WTC11 (cell line): ENCODE measurements at regions not wholly inside any gene's neighbourhood (a gene's known extent, or its start where the extent isn't known, plus 50 kb on each side); places are given as distances from the start of the nearest gene placed in this dataset.

ENCODE experiments used
- ATAC-seq: fragments of 200-7000 bp; cut with Tn5 transposase; 2 replicates; pipeline ENCODE4 v1.10.0; 2021; ENCODE audit warnings: mild to moderate bottlenecking, moderate library complexity
- CTCF ChIA-PET: fragments of 300-600 bp; sonication (Branson Sonifier 250); formaldehyde crosslinking; loops from one replicate; lab custom pipeline; 2021; ENCODE audit warnings: antibody characterized with exemption; lab: Charles Lee
- POLR2A ChIA-PET: fragments of 350-600 bp; sonication (Branson Sonifier 250); formaldehyde crosslinking; loops from one replicate; lab custom pipeline; 2021; ENCODE audit warnings: antibody characterized with exemption; lab: Charles Lee
- DNase-seq: peaks from one replicate; pipeline ENCODE4 v3.0.0; 2021; ENCODE audit warnings: low spot score
- H3K27ac Mint-ChIP-seq: 2 replicates; pipeline ENCODE4 v1.8.0; 2021; ENCODE audit warnings: mixed read lengths
- H3K27me3 Mint-ChIP-seq: 2 replicates; pipeline ENCODE4 v1.8.0; 2021; ENCODE audit warnings: low read depth, mild to moderate bottlenecking, moderate library complexity, mixed read lengths
- H3K36me3 Mint-ChIP-seq: 2 replicates; pipeline ENCODE4 v1.8.0; 2021; ENCODE audit warnings: mixed read lengths
- H3K4me1 Mint-ChIP-seq: 2 replicates; pipeline ENCODE4 v1.8.0; 2022; ENCODE audit warnings: mixed read lengths
- H3K4me3 Mint-ChIP-seq: 2 replicates; pipeline ENCODE4 v1.8.0; 2021; ENCODE audit warnings: mild to moderate bottlenecking, moderate library complexity, mixed read lengths
- H3K9me3 Mint-ChIP-seq: 2 replicates; pipeline ENCODE4 v1.8.0; 2021; ENCODE audit warnings: mixed read lengths
- FOXP4 ChIP-seq: sonication (generic); formaldehyde crosslinking; IDR thresholded peaks from 2 replicates; pipeline ENCODE4 v1.8.0; 2022; ENCODE audit warnings: mild to moderate bottlenecking, missing genetic modification reagents
- HMGXB4 ChIP-seq: sonication (generic); formaldehyde crosslinking; IDR thresholded peaks from 2 replicates; pipeline ENCODE4 v1.8.1; 2023; ENCODE audit warnings: mild to moderate bottlenecking, moderate library complexity, missing genetic modification reagents
- MYBL2 ChIP-seq: sonication (generic); formaldehyde crosslinking; IDR thresholded peaks from 2 replicates; pipeline ENCODE4 v1.8.1; 2023; ENCODE audit warnings: mild to moderate bottlenecking, moderate library complexity, missing genetic modification reagents
- NFYB ChIP-seq: sonication (generic); formaldehyde crosslinking; conservative IDR thresholded peaks from 2 replicates; pipeline ENCODE4 v1.8.0; 2022; ENCODE audit warnings: low read depth, missing genetic modification reagents
- SOX15 ChIP-seq: fragments of 250-450 bp; sonication (Bioruptor Pico); IDR thresholded peaks from 2 replicates; pipeline ENCODE4 v1.9.0; 2021; ENCODE audit warnings: mild to moderate bottlenecking
- TCF7 ChIP-seq: sonication (generic); formaldehyde crosslinking; IDR thresholded peaks from 2 replicates; pipeline ENCODE4 v1.8.0; 2022; ENCODE audit warnings: mild to moderate bottlenecking, low read depth, missing genetic modification reagents, moderate library complexity
- TEAD1 ChIP-seq: sonication (generic); formaldehyde crosslinking; IDR thresholded peaks from 2 replicates; pipeline ENCODE4 v1.8.0; 2022; ENCODE audit warnings: mild to moderate bottlenecking, missing genetic modification reagents
- USF2 ChIP-seq: sonication (generic); formaldehyde crosslinking; IDR thresholded peaks from 2 replicates; pipeline ENCODE4 v1.8.1; 2023; ENCODE audit warnings: mild to moderate bottlenecking, missing genetic modification reagents, moderate library complexity
- ZNF671 ChIP-seq: fragments of 250-450 bp; sonication (Bioruptor Pico); IDR thresholded peaks from 2 replicates; pipeline ENCODE4 v1.8.0; 2021; ENCODE audit warnings: mild to moderate bottlenecking
- TF ChIP-seq, protein P1 (sequence below): sonication (generic); formaldehyde crosslinking; IDR thresholded peaks from 2 replicates; pipeline ENCODE4 v1.8.0; 2022; ENCODE audit warnings: missing genetic modification reagents
- TF ChIP-seq, protein P2 (sequence below): sonication (generic); formaldehyde crosslinking; IDR thresholded peaks from 2 replicates; pipeline ENCODE4 v1.8.1; 2022; ENCODE audit warnings: missing genetic modification reagents, borderline replicate concordance
- TF ChIP-seq, protein P3 (sequence below): sonication (generic); formaldehyde crosslinking; conservative IDR thresholded peaks from 2 replicates; pipeline ENCODE4 v1.8.1; 2023; ENCODE audit warnings: mild to moderate bottlenecking, low read depth, missing genetic modification reagents, moderate library complexity
- TF ChIP-seq, protein P4 (sequence below): fragments of 200-600 bp; IDR thresholded peaks from 2 replicates; pipeline ENCODE4 v1.8.0; 2022; ENCODE audit warnings: antibody characterized with exemption

DNA sequence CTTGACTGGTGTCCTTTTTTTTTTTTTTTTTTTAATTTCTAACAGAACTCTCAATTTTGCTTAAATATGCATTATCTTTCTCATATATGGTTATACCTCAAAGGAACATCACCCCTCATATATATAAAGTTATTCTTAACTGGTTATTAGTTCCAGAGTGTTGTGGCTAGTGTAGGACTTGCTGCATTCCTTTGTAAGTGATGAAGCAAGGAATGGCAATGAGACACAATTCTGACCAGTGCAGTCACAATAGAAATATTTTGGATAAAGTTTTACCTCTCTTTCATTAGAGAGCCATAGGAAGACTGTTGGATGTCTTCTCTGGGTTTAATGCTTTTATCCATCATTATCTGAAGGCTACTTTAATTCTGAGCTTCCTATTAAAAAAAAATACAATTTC, 75.5 kb upstream of the CBLB start (continued):
- TF ChIP-seq, protein P1, sequence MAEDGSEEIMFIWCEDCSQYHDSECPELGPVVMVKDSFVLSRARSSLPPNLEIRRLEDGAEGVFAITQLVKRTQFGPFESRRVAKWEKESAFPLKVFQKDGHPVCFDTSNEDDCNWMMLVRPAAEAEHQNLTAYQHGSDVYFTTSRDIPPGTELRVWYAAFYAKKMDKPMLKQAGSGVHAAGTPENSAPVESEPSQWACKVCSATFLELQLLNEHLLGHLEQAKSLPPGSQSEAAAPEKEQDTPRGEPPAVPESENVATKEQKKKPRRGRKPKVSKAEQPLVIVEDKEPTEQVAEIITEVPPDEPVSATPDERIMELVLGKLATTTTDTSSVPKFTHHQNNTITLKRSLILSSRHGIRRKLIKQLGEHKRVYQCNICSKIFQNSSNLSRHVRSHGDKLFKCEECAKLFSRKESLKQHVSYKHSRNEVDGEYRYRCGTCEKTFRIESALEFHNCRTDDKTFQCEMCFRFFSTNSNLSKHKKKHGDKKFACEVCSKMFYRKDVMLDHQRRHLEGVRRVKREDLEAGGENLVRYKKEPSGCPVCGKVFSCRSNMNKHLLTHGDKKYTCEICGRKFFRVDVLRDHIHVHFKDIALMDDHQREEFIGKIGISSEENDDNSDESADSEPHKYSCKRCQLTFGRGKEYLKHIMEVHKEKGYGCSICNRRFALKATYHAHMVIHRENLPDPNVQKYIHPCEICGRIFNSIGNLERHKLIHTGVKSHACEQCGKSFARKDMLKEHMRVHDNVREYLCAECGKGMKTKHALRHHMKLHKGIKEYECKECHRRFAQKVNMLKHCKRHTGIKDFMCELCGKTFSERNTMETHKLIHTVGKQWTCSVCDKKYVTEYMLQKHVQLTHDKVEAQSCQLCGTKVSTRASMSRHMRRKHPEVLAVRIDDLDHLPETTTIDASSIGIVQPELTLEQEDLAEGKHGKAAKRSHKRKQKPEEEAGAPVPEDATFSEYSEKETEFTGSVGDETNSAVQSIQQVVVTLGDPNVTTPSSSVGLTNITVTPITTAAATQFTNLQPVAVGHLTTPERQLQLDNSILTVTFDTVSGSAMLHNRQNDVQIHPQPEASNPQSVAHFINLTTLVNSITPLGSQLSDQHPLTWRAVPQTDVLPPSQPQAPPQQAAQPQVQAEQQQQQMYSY (CRISPR knock-in tag): no peak
- TF ChIP-seq TEAD1 (CRISPR knock-in tag) (no peak), TCF7 (CRISPR knock-in tag) (no peak), FOXP4 (CRISPR knock-in tag) (no peak), ZNF671 (CRISPR knock-in tag) (no peak)
- TF ChIP-seq, protein P2, sequence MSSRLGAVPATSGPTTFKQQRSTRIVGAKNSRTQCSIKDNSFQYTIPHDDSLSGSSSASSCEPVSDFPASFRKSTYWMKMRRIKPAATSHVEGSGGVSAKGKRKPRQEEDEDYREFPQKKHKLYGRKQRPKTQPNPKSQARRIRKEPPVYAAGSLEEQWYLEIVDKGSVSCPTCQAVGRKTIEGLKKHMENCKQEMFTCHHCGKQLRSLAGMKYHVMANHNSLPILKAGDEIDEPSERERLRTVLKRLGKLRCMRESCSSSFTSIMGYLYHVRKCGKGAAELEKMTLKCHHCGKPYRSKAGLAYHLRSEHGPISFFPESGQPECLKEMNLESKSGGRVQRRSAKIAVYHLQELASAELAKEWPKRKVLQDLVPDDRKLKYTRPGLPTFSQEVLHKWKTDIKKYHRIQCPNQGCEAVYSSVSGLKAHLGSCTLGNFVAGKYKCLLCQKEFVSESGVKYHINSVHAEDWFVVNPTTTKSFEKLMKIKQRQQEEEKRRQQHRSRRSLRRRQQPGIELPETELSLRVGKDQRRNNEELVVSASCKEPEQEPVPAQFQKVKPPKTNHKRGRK: no peak
- TF ChIP-seq, all 79 proteins: peak for 0

DNA sequence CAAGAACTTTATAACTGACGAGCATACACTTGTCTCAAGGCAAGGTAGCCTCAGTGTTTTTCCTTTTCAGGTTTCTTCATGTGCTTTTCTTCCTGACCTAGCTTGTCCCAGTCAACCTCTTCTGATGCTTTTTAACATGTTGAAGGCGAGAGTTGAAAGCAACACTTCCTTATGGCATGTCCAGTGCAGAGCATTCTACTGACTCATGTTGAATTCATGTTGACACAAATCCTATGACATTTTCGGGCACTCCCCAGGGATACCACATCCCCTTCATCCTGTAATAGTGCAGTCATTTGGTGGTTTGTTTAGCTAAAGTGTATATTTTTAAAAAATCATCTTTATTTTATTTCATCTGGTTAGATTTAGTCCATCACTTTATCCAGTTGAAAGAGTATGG, 75.9 kb upstream of the CBLB start:
- Mint-ChIP-seq H3K9me3 (no peaks in the 10 kb centered on the region), H3K4me1 (no peaks in the 10 kb centered on the region), H3K36me3 (no peaks in the 10 kb centered on the region), H3K4me3 (no peak overlapping the region), H3K27ac (no peak overlapping the region), H3K27me3 (no peaks in the 10 kb centered on the region)
- POLR2A ChIA-PET: no interaction called here
- DNase-seq (no peak), ATAC-seq (no peak)
- no peak for TF ChIP-seq NFYB (CRISPR knock-in tag)
- no peak for TF ChIP-seq USF2 (CRISPR knock-in tag)
- TF ChIP-seq, protein P3, sequence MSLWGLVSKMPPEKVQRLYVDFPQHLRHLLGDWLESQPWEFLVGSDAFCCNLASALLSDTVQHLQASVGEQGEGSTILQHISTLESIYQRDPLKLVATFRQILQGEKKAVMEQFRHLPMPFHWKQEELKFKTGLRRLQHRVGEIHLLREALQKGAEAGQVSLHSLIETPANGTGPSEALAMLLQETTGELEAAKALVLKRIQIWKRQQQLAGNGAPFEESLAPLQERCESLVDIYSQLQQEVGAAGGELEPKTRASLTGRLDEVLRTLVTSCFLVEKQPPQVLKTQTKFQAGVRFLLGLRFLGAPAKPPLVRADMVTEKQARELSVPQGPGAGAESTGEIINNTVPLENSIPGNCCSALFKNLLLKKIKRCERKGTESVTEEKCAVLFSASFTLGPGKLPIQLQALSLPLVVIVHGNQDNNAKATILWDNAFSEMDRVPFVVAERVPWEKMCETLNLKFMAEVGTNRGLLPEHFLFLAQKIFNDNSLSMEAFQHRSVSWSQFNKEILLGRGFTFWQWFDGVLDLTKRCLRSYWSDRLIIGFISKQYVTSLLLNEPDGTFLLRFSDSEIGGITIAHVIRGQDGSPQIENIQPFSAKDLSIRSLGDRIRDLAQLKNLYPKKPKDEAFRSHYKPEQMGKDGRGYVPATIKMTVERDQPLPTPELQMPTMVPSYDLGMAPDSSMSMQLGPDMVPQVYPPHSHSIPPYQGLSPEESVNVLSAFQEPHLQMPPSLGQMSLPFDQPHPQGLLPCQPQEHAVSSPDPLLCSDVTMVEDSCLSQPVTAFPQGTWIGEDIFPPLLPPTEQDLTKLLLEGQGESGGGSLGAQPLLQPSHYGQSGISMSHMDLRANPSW: no peak
- TF ChIP-seq SOX15 (CRISPR knock-in tag): no peak
- TF ChIP-seq, protein P4, sequence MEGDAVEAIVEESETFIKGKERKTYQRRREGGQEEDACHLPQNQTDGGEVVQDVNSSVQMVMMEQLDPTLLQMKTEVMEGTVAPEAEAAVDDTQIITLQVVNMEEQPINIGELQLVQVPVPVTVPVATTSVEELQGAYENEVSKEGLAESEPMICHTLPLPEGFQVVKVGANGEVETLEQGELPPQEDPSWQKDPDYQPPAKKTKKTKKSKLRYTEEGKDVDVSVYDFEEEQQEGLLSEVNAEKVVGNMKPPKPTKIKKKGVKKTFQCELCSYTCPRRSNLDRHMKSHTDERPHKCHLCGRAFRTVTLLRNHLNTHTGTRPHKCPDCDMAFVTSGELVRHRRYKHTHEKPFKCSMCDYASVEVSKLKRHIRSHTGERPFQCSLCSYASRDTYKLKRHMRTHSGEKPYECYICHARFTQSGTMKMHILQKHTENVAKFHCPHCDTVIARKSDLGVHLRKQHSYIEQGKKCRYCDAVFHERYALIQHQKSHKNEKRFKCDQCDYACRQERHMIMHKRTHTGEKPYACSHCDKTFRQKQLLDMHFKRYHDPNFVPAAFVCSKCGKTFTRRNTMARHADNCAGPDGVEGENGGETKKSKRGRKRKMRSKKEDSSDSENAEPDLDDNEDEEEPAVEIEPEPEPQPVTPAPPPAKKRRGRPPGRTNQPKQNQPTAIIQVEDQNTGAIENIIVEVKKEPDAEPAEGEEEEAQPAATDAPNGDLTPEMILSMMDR: no peak
- TF ChIP-seq ZNF671 (CRISPR knock-in tag): no peak
- no peak for TF ChIP-seq HMGXB4 (CRISPR knock-in tag)
- TF ChIP-seq MYBL2 (CRISPR knock-in tag): no peak
- CTCF ChIA-PET: no interaction called here
